Mammary epithelial cell (primary cell): ENCODE measurements at regions not wholly inside any gene's neighbourhood (a gene's known extent, or its start where the extent isn't known, plus 50 kb on each side); places are given as distances from the start of the nearest gene placed in this dataset.

Experiments used
- CTCF ChIP-seq, 2 donors: IDR thresholded peaks in 1 of 2; conservative IDR thresholded peaks in 1 of 2; 2 replicates each; pipeline ENCODE4 v1.5.1; 2011 to 2012; ENCODE audit warnings: inconsistent platforms in 2 of 2, low read length in 2 of 2, mild to moderate bottlenecking in 2 of 2, control low read depth in 1 of 2, low read depth in 1 of 2; ENCODE audit not compliant: insufficient read depth in 1 of 2; ENCODE audit errors: extremely low read depth in 1 of 2
- EZH2 ChIP-seq: IDR thresholded peaks from 2 replicates; pipeline ENCODE4 v1.6.1; 2012; ENCODE audit warnings: low read length, inconsistent platforms, borderline replicate concordance

GRCh38 chr9:14515049-14515448 is 178.2 kb downstream of the ZDHHC21 start:
- TF ChIP-seq EZH2 (no peak), CTCF (conservative IDR thresholded peaks at IDR 0.05 in 1 of 2, IDR thresholded peaks at IDR 0.05 in 1 of 2; ENCODE audit: extremely low read depth in 1 of 2, insufficient read depth in 1 of 2, low read depth in 1 of 2, low read length in 2 of 2) (no peak)
